ENCODE measurements at regions not wholly inside any gene's neighbourhood (a gene's known extent, or its start where the extent isn't known, plus 50 kb on each side); places are given as distances from the start of the nearest gene placed in this dataset.

GRCh38 chr6:165864218-165864617, 201.2 kb upstream of the PDE10A start:
- TF ChIP-seq EZH2 (IDR thresholded peaks at IDR 0.05; ENCODE audit: borderline replicate concordance, low read depth, low read length, severe bottlenecking) (no peak), CTCF (IDR thresholded peaks at IDR 0.05; ENCODE audit: borderline replicate concordance, extremely low read depth, low read length, poor library complexity, severe bottlenecking) (no peak)

Measured in DND-41 (cell line).